Pancreas (tissue), 10 donors: ENCODE measurements at regions not wholly inside any gene's neighbourhood (a gene's known extent, or its start where the extent isn't known, plus 50 kb on each side); places are given as distances from the start of the nearest gene placed in this dataset.

Experiments
- ATAC-seq, 4 donors: fragments of 200-7000 bp; cut with Tn5 transposase; one replicate each; pipeline versions ENCODE4 v1.8.0 to v1.9.1; 2020; ENCODE audit warnings: mild to moderate bottlenecking in 4 of 4, moderate library complexity in 4 of 4
- DNase-seq, 6 donors: peaks; one replicate each; pipeline ENCODE4 v3.0.0-alpha.2; 2020
- FAIRE-seq: peaks from 2 replicates; lab custom pipeline; 2012; peaks lifted over from hg19 to GRCh38; lab: Jason Lieb, UNC
- H3K27ac ChIP-seq, 4 donors: fragments of 200-600 bp; sonication (generic); 1 replicate in 3 of 4; 2 replicates in 1 of 4; pipeline versions ENCODE4 v1.5.0 to v1.8.0; 2020
- H3K27me3 ChIP-seq, 4 donors: fragments of 200-600 bp; one replicate each; pipeline ENCODE4 v1.8.0; 2021
- H3K36me3 ChIP-seq, 3 donors: fragments of 200-600 bp; sonication (generic) in 1 of 3; one replicate each; pipeline versions ENCODE4 v1.5.0 to v1.8.0; 2020 to 2021
- H3K4me1 ChIP-seq, 3 donors: fragments of 200-600 bp; one replicate each; pipeline ENCODE4 v1.8.0; 2021
- H3K4me3 ChIP-seq, 4 donors: fragments of 200-600 bp; sonication (generic) in 2 of 4; one replicate each; pipeline versions ENCODE4 v1.5.0 to v1.8.0; 2020 to 2021
- H3K9me3 ChIP-seq, 4 donors: fragments of 200-600 bp; one replicate each; pipeline ENCODE4 v1.8.0; 2021
- CTCF ChIP-seq, 4 donors: fragments of 200-600 bp; sonication (generic) in 3 of 4; IDR thresholded peaks; one replicate each; pipeline versions ENCODE4 v1.5.0 to v1.8.0; 2021; ENCODE audit warnings: antibody characterized with exemption in 4 of 4
- WGBS, 2 donors: extraction: QIAGEN DNeasy Blood & Tissue Kit; methylation state at CpG; one replicate each; pipeline ENCODE4 v1.1.7; 2013; 5-methylcytosine and 5-hydroxymethylcytosine counted together
- intact Hi-C, 3 donors: fragments of 100-400 bp; cut with DNase I; formaldehyde crosslinking; loops; one replicate each; pipeline versions ENCODE4 v1.11.1 to v1.14.2; 2022
- donor health status: healthy with polysubstance abuse.
- donor health status: DM: no; HTN: no; CAD: no; lungs with moderate emphysema.
- donor health status: DM: no; HTN: no; CAD: no.
- donor health status: control.
- donor health status: control.
- donor health status: Bipolar disorder and iron deficiency.
- donor health status: DM: yes; HTN: yes; CAD: no.
- donor health status: DM: no; HTN: no; CAD: no.
- donor health status: DM: no; HTN: no; CAD: no.
- donor health status: DM: yes; HTN: yes; CAD: no.

GRCh38 chr3:68206524-68207117, 552.2 kb upstream of the SUCLG2 start:
- Histone ChIP-seq H3K27me3 (peaks cover 0 to 3% (median 0%) of the 10 kb centered on the region in 4 donors), H3K4me1 (no peaks in the 10 kb centered on the region), H3K9me3 (no peaks in the 10 kb centered on the region), H3K36me3 (no peaks in the 10 kb centered on the region), H3K4me3 (no peak overlapping the region), H3K27ac (no peak overlapping the region)
- FAIRE-seq (no peak), DNase-seq (no peak), ATAC-seq (no peak)
- intact Hi-C loops: no loop called here
- WGBS, 2 donors: 80 to 83% methylated on average over 3 of the region's 3 CpGs
- TF ChIP-seq CTCF (IDR thresholded peaks at IDR 0.05): no peak

- TF ChIP-seq CTCF (IDR thresholded peaks at IDR 0.05): no peak
- no peaks in the 10 kb centered on the region for H3K27me3 ChIP-seq
- FAIRE-seq (no peak), DNase-seq (no peak), ATAC-seq (no peak)
- intact Hi-C loops: no loop called here
- H3K27ac ChIP-seq: no peak overlapping the region
- 62 to 65% methylated on average over 1 of the region's 1 CpG for WGBS, 2 donors
- H3K4me3 ChIP-seq: no peak overlapping the region
- no peaks in the 10 kb centered on the region for H3K4me1 ChIP-seq
- H3K9me3 ChIP-seq: no peaks in the 10 kb centered on the region
- H3K36me3 ChIP-seq: no peaks in the 10 kb centered on the region
These were observed 532.3 kb upstream of the SUCLG2 start for GRCh38 chr3:68186733-68187132.

GRCh38 chr3:68176600-68176999, 522.2 kb upstream of the SUCLG2 start:
- ATAC-seq: no peak
- intact Hi-C loops: no loop called here

GRCh38 chr3:68173012-68173634, 518.7 kb upstream of the SUCLG2 start:
- DNase-seq (no peak), FAIRE-seq (no peak), ATAC-seq (no peak)
- Histone ChIP-seq H3K27ac (no peak overlapping the region), H3K36me3 (no peaks in the 10 kb centered on the region), H3K4me1 (no peaks in the 10 kb centered on the region), H3K27me3 (no peaks in the 10 kb centered on the region), H3K9me3 (no peaks in the 10 kb centered on the region), H3K4me3 (no peak overlapping the region)
- no peak for TF ChIP-seq CTCF (IDR thresholded peaks at IDR 0.05)
- intact Hi-C loops: no loop called here
- WGBS, 2 donors: 46% methylated on average over 3 of the region's 3 CpGs

More at GRCh38 chr3:68176600-68176999, 522.2 kb upstream of the SUCLG2 start:
- Histone ChIP-seq H3K9me3 (no peaks in the 10 kb centered on the region), H3K27me3 (no peaks in the 10 kb centered on the region), H3K36me3 (no peaks in the 10 kb centered on the region), H3K4me1 (no peaks in the 10 kb centered on the region), H3K4me3 (no peak overlapping the region), H3K27ac (no peak overlapping the region)
- no peak for TF ChIP-seq CTCF (IDR thresholded peaks at IDR 0.05)
- no peak for DNase-seq
- WGBS, 2 donors: 23 to 35% methylated on average over 1 of the region's 1 CpG
- FAIRE-seq: no peak

GRCh38 chr3:68172039-68172438, 517.6 kb upstream of the SUCLG2 start:
- 58 to 64% methylated on average over 2 of the region's 2 CpGs for WGBS, 2 donors
- no peak for FAIRE-seq
- intact Hi-C loops: no loop called here

More at GRCh38 chr3:68172039-68172438, 517.6 kb upstream of the SUCLG2 start:
- H3K9me3 ChIP-seq: no peaks in the 10 kb centered on the region
- H3K4me3 ChIP-seq: no peak overlapping the region
- H3K36me3 ChIP-seq: no peaks in the 10 kb centered on the region
- ATAC-seq (no peak), DNase-seq (no peak)
- TF ChIP-seq CTCF (IDR thresholded peaks at IDR 0.05): no peak
- H3K27me3 ChIP-seq: no peaks in the 10 kb centered on the region
- H3K4me1 ChIP-seq: no peaks in the 10 kb centered on the region
- no peak overlapping the region for H3K27ac ChIP-seq
